GM23338 (cell line): ENCODE measurements at regions not wholly inside any gene's neighbourhood (a gene's known extent, or its start where the extent isn't known, plus 50 kb on each side); places are given as distances from the start of the nearest gene placed in this dataset.

Source experiments
- CREB1 ChIP-seq: fragments of 250-450 bp; sonication (Bioruptor Pico); IDR thresholded peaks from 2 replicates; pipeline ENCODE4 v1.5.0; 2020; ENCODE audit warnings: low read depth, mild to moderate bottlenecking, moderate library complexity
- EZH2 ChIP-seq: fragments of 200-600 bp; sonication (generic); IDR thresholded peaks from one replicate; pipeline ENCODE4 v1.8.0; 2017; ENCODE audit warnings: antibody characterized with exemption, mild to moderate bottlenecking, low read depth; ENCODE audit not compliant: unreplicated experiment
- EZH2phosphoT487 ChIP-seq: fragments of 200-600 bp; sonication (generic); IDR thresholded peaks from one replicate; pipeline ENCODE4 v1.8.1; 2018; ENCODE audit warnings: antibody characterized with exemption; ENCODE audit not compliant: unreplicated experiment
- JUNB ChIP-seq: IDR thresholded peaks from one replicate; pipeline ENCODE4 v1.6.1; 2016; ENCODE audit warnings: antibody characterized with exemption; ENCODE audit not compliant: unreplicated experiment
- POLR2AphosphoS5 ChIP-seq: IDR thresholded peaks from 2 replicates; pipeline ENCODE4 v1.6.1; 2016; ENCODE audit warnings: antibody characterized with exemption, low read depth
- STAT1 ChIP-seq: IDR thresholded peaks from one replicate; pipeline ENCODE4 v1.6.1; 2016; ENCODE audit warnings: antibody characterized with exemption; ENCODE audit not compliant: unreplicated experiment
- TF ChIP-seq, protein P1 (sequence below), 2 experiments: fragments of 200-600 bp in 1 of 2; sonication (generic) in 1 of 2; conservative IDR thresholded peaks; 2 replicates each; pipeline versions ENCODE4 v1.5.1 to v1.6.1; 2016 to 2017; ENCODE audit warnings: antibody characterized with exemption in 2 of 2, low read depth in 2 of 2, mild to moderate bottlenecking in 2 of 2, moderate library complexity in 1 of 2
- TF ChIP-seq, protein P2 (sequence below): IDR thresholded peaks from one replicate; pipeline ENCODE4 v1.6.1; 2018; ENCODE audit warnings: antibody characterized with exemption; ENCODE audit not compliant: unreplicated experiment

DNA sequence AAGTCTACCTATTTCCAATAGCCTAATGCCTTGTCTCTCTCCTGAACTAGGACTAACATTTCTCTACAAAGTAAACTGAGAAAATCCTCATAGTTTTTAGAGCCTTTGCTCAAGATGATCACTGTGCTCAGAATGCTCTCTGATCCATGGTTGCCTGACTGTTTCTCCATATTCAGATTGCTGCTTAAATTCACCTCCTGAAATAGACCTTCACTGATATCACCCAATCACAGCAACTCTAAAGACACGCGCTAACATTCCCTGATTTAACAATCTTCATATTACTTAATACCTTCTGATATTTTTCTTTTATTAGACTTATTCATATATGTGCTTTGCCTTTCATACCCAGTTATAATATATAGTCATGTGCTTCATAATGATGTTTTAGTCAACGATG lies 148.9 kb upstream of the SP4 start:
- TF ChIP-seq, protein P1, sequence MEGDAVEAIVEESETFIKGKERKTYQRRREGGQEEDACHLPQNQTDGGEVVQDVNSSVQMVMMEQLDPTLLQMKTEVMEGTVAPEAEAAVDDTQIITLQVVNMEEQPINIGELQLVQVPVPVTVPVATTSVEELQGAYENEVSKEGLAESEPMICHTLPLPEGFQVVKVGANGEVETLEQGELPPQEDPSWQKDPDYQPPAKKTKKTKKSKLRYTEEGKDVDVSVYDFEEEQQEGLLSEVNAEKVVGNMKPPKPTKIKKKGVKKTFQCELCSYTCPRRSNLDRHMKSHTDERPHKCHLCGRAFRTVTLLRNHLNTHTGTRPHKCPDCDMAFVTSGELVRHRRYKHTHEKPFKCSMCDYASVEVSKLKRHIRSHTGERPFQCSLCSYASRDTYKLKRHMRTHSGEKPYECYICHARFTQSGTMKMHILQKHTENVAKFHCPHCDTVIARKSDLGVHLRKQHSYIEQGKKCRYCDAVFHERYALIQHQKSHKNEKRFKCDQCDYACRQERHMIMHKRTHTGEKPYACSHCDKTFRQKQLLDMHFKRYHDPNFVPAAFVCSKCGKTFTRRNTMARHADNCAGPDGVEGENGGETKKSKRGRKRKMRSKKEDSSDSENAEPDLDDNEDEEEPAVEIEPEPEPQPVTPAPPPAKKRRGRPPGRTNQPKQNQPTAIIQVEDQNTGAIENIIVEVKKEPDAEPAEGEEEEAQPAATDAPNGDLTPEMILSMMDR (conservative IDR thresholded peaks at IDR 0.05; ENCODE audit: low read depth in 2 of 2): no peak
- no peak for TF ChIP-seq POLR2AphosphoS5
- TF ChIP-seq JUNB: no peak
- TF ChIP-seq STAT1: no peak
- TF ChIP-seq EZH2phosphoT487: no peak
- TF ChIP-seq EZH2: no peak
- no peak for TF ChIP-seq CREB1 (CRISPR knock-in tag)
- TF ChIP-seq, protein P2, sequence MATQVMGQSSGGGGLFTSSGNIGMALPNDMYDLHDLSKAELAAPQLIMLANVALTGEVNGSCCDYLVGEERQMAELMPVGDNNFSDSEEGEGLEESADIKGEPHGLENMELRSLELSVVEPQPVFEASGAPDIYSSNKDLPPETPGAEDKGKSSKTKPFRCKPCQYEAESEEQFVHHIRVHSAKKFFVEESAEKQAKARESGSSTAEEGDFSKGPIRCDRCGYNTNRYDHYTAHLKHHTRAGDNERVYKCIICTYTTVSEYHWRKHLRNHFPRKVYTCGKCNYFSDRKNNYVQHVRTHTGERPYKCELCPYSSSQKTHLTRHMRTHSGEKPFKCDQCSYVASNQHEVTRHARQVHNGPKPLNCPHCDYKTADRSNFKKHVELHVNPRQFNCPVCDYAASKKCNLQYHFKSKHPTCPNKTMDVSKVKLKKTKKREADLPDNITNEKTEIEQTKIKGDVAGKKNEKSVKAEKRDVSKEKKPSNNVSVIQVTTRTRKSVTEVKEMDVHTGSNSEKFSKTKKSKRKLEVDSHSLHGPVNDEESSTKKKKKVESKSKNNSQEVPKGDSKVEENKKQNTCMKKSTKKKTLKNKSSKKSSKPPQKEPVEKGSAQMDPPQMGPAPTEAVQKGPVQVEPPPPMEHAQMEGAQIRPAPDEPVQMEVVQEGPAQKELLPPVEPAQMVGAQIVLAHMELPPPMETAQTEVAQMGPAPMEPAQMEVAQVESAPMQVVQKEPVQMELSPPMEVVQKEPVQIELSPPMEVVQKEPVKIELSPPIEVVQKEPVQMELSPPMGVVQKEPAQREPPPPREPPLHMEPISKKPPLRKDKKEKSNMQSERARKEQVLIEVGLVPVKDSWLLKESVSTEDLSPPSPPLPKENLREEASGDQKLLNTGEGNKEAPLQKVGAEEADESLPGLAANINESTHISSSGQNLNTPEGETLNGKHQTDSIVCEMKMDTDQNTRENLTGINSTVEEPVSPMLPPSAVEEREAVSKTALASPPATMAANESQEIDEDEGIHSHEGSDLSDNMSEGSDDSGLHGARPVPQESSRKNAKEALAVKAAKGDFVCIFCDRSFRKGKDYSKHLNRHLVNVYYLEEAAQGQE: no peak
